HPDE6-E6E7 (cell line): ENCODE measurements at regions not wholly inside any gene's neighbourhood (a gene's known extent, or its start where the extent isn't known, plus 50 kb on each side); places are given as distances from the start of the nearest gene placed in this dataset.

Source experiments
- DNase-seq: peaks from one replicate; pipeline ENCODE4 v3.0.0; 2011; ENCODE audit warnings: missing footprints; ENCODE audit errors: extremely low spot score

GRCh38 chr16:85187886-85188285, 75.6 kb upstream of the CIBAR2 start:
- DNase-seq = no peak

- DNase-seq = no peak
Measured at GRCh38 chr16:85188822-85189672, 76.8 kb upstream of the CIBAR2 start.

DNA sequence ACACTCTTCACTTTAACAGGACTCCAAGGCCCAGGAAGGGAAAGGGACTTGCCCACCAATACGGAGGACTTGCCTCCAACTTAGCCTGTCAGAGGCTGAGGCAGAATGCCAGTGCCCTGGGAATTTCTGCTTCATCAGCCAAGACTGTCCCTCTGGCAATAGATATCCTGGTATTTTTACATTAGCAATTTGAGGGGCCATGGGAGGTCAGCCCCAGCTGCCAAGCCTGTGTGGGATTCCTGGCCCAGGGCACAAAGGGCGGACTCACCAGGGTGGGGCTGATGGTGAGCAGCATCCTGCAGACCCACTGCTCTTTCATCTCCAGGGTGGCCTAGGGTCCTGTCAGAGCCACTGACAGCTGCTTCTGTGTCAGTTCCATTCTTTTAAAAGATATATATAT, 78.3 kb upstream of the CIBAR2 start:
- DNase-seq = no peak

- DNase-seq = no peak
Measured at GRCh38 chr16:85191341-85191965, 79.2 kb upstream of the CIBAR2 start.

DNA sequence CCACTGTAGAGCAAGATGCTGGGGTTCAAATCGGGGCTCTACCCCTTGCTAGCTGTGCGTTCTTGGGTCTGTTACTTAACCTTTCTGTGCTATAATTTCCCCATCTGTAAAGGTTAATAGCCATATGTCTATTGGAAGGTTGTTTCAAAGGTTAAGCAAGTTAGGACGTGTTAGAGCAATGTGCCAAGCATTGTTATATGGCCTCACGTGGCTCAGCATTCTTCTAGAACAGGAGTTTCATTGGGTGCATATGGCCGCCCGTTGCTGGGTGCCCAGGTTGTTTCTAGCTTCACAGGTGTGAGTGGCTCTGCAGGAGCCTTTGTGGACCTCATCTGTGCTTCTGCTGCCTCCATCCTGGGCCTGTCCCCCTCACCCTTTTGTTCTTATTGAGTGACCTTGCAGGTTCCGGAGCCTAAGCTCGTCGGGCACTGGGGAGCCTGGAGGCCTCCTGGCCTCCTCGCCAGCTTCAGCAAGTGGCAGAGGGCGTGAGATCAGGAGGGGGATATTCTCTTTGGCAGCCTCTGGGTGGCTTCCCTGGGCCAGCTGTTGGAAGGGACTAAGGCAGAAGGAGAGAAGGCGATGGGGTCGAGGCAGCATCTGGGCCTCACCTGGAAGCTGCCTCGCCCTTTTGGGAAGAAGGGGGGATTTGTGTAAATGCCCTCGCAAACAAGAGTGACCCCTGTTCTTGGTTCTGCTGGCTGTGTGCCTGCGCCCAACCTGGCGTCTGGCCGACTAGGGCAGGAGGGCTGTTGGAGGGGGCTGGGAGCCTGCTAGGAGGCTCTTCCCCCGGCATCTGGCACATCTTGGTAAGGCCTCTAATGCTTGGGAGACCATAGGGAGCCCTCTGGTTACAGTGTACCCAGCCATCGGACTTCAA, 80.2 kb upstream of the CIBAR2 start:
- peak; percentile 51 for DNase-seq

GRCh38 chr16:85193115-85193493, 80.8 kb upstream of the CIBAR2 start:
- no peak for DNase-seq

GRCh38 chr16:85193876-85194275, 81.6 kb upstream of the CIBAR2 start:
- DNase-seq = no peak

GRCh38 chr16:85194307-85195270, 82.3 kb upstream of the CIBAR2 start:
- no peak for DNase-seq

DNA sequence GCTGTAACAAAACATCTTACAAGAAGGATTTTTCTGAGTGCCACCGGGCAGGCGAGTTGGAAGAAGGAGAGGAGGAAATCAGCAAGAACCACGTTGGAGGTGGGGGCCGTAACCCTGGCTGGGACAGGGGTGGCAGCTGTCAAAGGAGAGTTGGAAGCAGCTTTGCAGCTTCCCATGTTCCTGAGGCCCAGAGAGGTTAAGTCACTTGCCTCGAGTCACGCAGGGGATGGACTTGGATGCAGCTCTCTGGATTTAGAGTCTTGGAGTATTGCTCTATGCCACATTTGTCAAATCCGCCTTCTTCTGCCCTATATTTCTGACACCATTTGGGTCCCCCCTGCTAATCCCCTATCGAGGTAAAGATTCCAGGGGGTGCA, 83.0 kb upstream of the CIBAR2 start:
- DNase-seq = no peak

DNA sequence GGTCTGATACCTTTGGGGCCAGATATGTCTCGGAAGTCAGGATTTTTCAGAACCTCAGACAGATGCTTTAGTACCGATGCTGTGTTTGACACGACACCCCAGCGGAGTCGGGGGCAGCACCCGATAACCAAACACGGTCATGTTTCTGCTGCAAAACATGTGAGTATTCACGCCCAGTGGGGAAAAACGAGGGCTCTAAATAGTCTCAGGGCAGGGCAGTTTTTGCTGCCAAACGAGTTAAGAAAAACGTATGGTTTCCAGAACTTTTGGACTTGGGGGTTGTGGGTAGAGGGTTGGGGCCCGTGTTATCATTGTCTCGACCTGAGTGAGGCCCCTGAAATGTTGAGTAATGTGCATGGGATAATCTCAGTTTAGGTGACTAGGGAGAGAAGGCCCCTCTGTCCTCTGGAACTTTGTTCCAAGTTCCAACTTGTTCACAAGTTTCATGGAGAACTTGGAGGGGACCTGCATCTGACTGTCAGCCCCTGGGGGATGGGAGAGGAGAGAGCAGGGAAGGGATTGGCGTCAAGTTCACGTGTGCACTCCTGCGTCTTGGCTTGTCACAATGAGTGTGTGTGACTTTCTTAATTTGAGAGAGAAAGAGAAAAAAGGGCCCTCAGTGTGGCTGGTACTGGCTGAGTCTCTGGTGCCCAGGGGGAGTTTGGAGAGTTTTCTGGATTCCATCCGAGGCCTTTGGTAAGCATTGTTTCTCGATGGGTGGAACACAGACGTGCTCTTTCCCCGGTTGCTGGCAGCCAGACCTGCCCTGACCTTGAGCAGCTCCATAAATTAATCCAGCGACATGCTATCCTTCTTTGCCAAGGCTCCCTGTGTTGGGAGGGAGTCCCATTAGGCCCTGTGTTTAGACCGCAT, 83.9 kb upstream of the CIBAR2 start:
- no peak for DNase-seq

DNA sequence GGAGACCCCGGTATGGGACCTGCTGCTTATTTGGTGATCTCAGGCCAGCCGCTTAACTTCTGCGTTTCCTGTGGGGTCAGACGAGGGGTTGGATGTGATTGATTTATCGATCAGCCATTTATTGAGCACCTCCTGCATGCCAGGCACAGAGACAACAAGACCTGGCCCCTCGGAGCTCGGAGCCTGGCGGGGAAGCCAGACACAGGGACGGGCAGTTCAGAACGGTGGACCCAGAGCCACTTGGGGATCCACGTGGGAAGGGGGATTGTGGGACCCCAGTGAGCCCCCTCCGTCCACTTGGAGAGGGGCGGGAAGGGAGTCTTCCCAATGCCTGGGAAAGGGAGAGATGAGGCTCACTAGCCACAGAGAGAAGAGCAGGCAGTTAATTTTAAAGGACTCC, 84.7 kb upstream of the CIBAR2 start:
- DNase-seq = no peak

DNA sequence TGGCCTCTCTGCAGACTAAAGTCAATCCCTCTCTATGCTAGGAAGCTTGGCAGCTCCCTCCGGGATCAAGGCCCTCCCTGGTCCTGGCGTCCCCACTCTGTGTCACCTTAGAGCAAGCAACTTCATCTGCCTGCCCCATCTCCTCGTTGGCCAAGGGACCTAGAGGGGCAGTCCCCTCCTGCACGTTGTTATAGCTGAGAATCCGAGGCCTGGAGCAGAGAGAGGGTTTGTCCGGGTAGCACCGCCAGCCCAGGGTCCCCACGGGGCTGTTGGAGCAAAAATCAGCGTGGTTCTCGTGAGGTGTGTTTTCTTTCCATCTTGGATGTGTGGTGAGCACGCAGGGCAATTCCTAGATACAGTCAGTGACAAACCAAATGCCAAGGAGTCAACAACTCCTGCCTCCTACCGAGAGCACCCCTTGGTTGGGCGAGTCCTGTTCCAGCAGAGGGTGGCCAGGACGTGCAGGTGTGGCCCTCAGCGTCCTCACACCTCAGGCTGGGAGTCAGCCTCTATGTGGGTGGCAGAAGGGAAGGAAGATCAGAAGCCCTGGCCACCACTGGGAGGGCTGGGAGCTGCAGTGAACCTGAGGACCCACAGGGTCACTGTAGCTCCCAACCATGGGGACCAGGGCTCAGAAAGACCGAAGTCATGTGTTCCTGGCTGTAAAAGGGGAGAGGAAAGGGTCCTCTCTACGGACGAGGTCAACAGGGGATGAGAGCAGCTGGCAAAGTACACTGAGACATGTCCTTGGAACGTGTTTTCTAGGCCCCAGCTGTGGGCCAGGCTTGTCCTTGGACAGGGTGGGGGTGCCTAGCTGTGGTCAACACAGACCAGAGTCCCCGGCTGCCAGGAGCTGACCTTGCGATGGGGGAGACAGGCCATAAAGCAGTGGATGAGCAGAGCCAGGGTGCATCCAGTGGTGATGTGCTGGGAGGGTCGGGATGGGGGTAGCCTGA, 85.6 kb upstream of the CIBAR2 start:
- DNase-seq = no peak

- no peak for DNase-seq
Measured at GRCh38 chr16:85199069-85199725, 86.9 kb upstream of the CIBAR2 start.

DNA sequence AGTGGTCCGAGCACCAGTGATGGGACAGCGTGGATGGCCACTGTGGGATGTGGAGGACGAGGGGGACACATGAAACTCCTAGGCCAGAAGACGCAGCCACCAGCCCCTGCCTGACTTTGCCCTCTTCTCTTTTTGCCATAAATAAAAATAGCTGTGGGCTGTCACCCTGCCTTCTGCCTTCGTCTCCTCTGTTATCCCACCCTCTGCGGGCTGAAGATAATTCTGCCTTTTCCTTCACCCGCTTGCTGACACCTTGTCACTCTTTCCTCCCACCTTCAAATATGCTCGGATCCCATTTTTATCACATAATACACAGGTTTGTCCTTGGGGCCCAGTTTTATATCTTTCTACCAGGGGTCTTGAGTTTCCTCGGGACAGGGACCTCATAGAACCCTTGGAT, 87.6 kb upstream of the CIBAR2 start:
- DNase-seq = no peak

GRCh38 chr16:85200471-85201278, 88.4 kb upstream of the CIBAR2 start:
- peak; percentile 96 for DNase-seq

- DNase-seq = no peak
Measured at GRCh38 chr16:85201574-85201973, 89.3 kb upstream of the CIBAR2 start.

- DNase-seq = no peak
Measured at GRCh38 chr16:85202051-85202601, 89.9 kb upstream of the CIBAR2 start.
